T-helper 2 cell treated with Interferon-gamma antibody and Interleukin-4, amounts not matched to agents 5 μg/mL and 100 μg/mL, for 36 hours (primary cell): ENCODE measurements at regions not wholly inside any gene's neighbourhood (a gene's known extent, or its start where the extent isn't known, plus 50 kb on each side); places are given as distances from the start of the nearest gene placed in this dataset.

Experiments
- DNase-seq: peaks from one replicate; pipeline ENCODE4 v3.0.0; 2021; ENCODE audit warnings: low spot score
- H3K27ac Mint-ChIP-seq: one replicate; pipeline ENCODE4 v1.8.0; 2021; ENCODE audit warnings: mild to moderate bottlenecking, mixed read lengths
- H3K27me3 Mint-ChIP-seq: one replicate; pipeline ENCODE4 v1.8.0; 2021; ENCODE audit warnings: low read depth, mixed read lengths
- H3K36me3 Mint-ChIP-seq: one replicate; pipeline ENCODE4 v1.8.0; 2021; ENCODE audit warnings: low read depth, mixed read lengths
- H3K4me1 Mint-ChIP-seq: one replicate; pipeline ENCODE4 v1.8.0; 2021; ENCODE audit warnings: low read depth, mixed read lengths
- H3K4me3 Mint-ChIP-seq: one replicate; pipeline ENCODE4 v1.8.0; 2022; ENCODE audit warnings: mild to moderate bottlenecking, moderate library complexity, mixed read lengths
- H3K9me3 Mint-ChIP-seq: one replicate; pipeline ENCODE4 v1.8.0; 2021; ENCODE audit warnings: mixed read lengths

GRCh38 chr3:40858364-40859115 is 333.8 kb downstream of the ZNF621 start:
- H3K27me3 Mint-ChIP-seq, result no peaks in the 10 kb centered on the region
- H3K27ac Mint-ChIP-seq, result no peak overlapping the region
- H3K36me3 Mint-ChIP-seq, result no peaks in the 10 kb centered on the region
- H3K4me3 Mint-ChIP-seq, result no peak overlapping the region
- no peaks in the 10 kb centered on the region for H3K4me1 Mint-ChIP-seq
- no peak for DNase-seq
- no peaks in the 10 kb centered on the region for H3K9me3 Mint-ChIP-seq

DNA sequence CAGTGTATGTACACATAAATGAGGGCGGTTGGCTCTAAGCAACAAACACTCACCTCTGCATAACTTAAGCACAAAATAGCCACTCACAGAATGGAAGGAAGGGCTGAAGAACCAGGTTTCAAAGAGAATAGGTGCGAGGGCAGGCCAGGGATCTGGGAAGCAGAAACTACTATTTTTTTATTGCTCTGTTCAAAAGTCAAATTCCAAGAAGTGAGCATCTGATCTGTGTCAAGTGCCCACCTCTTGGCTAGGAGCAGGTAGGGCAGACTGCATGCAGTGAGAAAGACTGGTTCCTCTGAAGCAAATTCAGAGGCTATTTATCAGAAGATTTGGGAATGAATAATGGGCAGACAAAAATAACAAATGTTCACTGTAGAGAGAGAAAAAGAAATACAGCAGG is 336.4 kb upstream of the CTNNB1 start:
- no peak for DNase-seq
- no peaks in the 10 kb centered on the region for H3K36me3 Mint-ChIP-seq
- H3K27ac Mint-ChIP-seq, result no peak overlapping the region
- H3K4me1 Mint-ChIP-seq, result no peaks in the 10 kb centered on the region
- H3K27me3 Mint-ChIP-seq, result no peaks in the 10 kb centered on the region
- H3K4me3 Mint-ChIP-seq, result no peak overlapping the region
- H3K9me3 Mint-ChIP-seq, result no peaks in the 10 kb centered on the region

- no peaks in the 10 kb centered on the region for H3K27me3 Mint-ChIP-seq
These were observed 335.0 kb upstream of the CTNNB1 start for GRCh38 chr3:40864146-40864782.

DNA sequence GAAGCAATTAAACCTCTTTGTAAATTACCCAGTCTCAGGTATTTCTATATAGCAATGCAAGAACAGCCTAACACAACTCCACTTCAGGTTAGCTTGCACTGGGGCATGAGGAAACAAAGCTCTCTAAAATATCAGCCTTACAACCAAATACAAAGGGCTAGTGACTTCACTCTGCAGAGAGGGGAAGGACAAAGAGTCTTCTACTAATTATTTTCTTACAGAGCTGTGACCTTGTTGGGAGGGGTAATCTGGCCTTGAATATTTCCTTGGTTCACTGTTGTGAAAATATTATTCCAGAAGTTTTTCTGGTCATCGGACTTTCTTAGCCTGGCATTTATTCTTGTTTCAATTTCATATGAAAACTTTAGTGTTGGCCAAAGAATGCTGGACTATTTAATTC is 334.4 kb upstream of the CTNNB1 start:
- no peaks in the 10 kb centered on the region for H3K4me1 Mint-ChIP-seq
- no peak overlapping the region for H3K27ac Mint-ChIP-seq
- H3K9me3 Mint-ChIP-seq, result no peaks in the 10 kb centered on the region
- H3K27me3 Mint-ChIP-seq, result no peaks in the 10 kb centered on the region
- no peak overlapping the region for H3K4me3 Mint-ChIP-seq
- DNase-seq, result no peak
- H3K36me3 Mint-ChIP-seq, result no peaks in the 10 kb centered on the region

More at GRCh38 chr3:40864146-40864782, 335.0 kb upstream of the CTNNB1 start:
- DNase-seq, result no peak
- H3K4me1 Mint-ChIP-seq, result no peaks in the 10 kb centered on the region
- no peak overlapping the region for H3K27ac Mint-ChIP-seq
- no peaks in the 10 kb centered on the region for H3K36me3 Mint-ChIP-seq
- H3K4me3 Mint-ChIP-seq, result no peak overlapping the region
- no peaks in the 10 kb centered on the region for H3K9me3 Mint-ChIP-seq

GRCh38 chr3:40867797-40868196 is 331.5 kb upstream of the CTNNB1 start:
- H3K27me3 Mint-ChIP-seq, result no peaks in the 10 kb centered on the region
- no peak overlapping the region for H3K4me3 Mint-ChIP-seq
- no peaks in the 10 kb centered on the region for H3K4me1 Mint-ChIP-seq
- no peaks in the 10 kb centered on the region for H3K9me3 Mint-ChIP-seq
- no peaks in the 10 kb centered on the region for H3K36me3 Mint-ChIP-seq
- DNase-seq, result no peak
- no peak overlapping the region for H3K27ac Mint-ChIP-seq

- H3K4me3 Mint-ChIP-seq, result no peak overlapping the region
- H3K9me3 Mint-ChIP-seq, result no peaks in the 10 kb centered on the region
- DNase-seq, result no peak
- H3K27me3 Mint-ChIP-seq, result no peaks in the 10 kb centered on the region
- no peak overlapping the region for H3K27ac Mint-ChIP-seq
- H3K4me1 Mint-ChIP-seq, result no peaks in the 10 kb centered on the region
- no peaks in the 10 kb centered on the region for H3K36me3 Mint-ChIP-seq
These were observed 330.3 kb upstream of the CTNNB1 start for GRCh38 chr3:40869013-40869412.

GRCh38 chr3:40869939-40870338 is 329.4 kb upstream of the CTNNB1 start:
- Mint-ChIP-seq H3K36me3 (no peaks in the 10 kb centered on the region), H3K27ac (no peak overlapping the region), H3K27me3 (no peaks in the 10 kb centered on the region), H3K4me1 (no peaks in the 10 kb centered on the region), H3K9me3 (no peaks in the 10 kb centered on the region), H3K4me3 (no peak overlapping the region)
- no peak for DNase-seq

- Mint-ChIP-seq H3K9me3 (no peaks in the 10 kb centered on the region), H3K36me3 (no peaks in the 10 kb centered on the region), H3K27me3 (no peaks in the 10 kb centered on the region), H3K4me3 (no peak overlapping the region), H3K27ac (no peak overlapping the region), H3K4me1 (no peaks in the 10 kb centered on the region)
- DNase-seq, result no peak
These were observed 327.9 kb upstream of the CTNNB1 start for GRCh38 chr3:40871394-40871793.

- no peak for DNase-seq
- no peak overlapping the region for H3K4me3 Mint-ChIP-seq
- no peaks in the 10 kb centered on the region for H3K27me3 Mint-ChIP-seq
- H3K9me3 Mint-ChIP-seq, result no peaks in the 10 kb centered on the region
- no peaks in the 10 kb centered on the region for H3K4me1 Mint-ChIP-seq
- no peaks in the 10 kb centered on the region for H3K36me3 Mint-ChIP-seq
- no peak overlapping the region for H3K27ac Mint-ChIP-seq
These were observed 326.9 kb upstream of the CTNNB1 start for GRCh38 chr3:40872258-40872920.

GRCh38 chr3:40873476-40873875 is 325.8 kb upstream of the CTNNB1 start:
- no peak for DNase-seq
- Mint-ChIP-seq H3K36me3 (no peaks in the 10 kb centered on the region), H3K27me3 (no peaks in the 10 kb centered on the region), H3K9me3 (no peaks in the 10 kb centered on the region), H3K27ac (no peak overlapping the region), H3K4me3 (no peak overlapping the region), H3K4me1 (no peaks in the 10 kb centered on the region)

- no peaks in the 10 kb centered on the region for H3K9me3 Mint-ChIP-seq
- H3K4me1 Mint-ChIP-seq, result no peaks in the 10 kb centered on the region
- H3K4me3 Mint-ChIP-seq, result no peak overlapping the region
- no peak overlapping the region for H3K27ac Mint-ChIP-seq
- no peaks in the 10 kb centered on the region for H3K36me3 Mint-ChIP-seq
- H3K27me3 Mint-ChIP-seq, result no peaks in the 10 kb centered on the region
- no peak for DNase-seq
These were observed 325.2 kb upstream of the CTNNB1 start for GRCh38 chr3:40873934-40874699.

DNA sequence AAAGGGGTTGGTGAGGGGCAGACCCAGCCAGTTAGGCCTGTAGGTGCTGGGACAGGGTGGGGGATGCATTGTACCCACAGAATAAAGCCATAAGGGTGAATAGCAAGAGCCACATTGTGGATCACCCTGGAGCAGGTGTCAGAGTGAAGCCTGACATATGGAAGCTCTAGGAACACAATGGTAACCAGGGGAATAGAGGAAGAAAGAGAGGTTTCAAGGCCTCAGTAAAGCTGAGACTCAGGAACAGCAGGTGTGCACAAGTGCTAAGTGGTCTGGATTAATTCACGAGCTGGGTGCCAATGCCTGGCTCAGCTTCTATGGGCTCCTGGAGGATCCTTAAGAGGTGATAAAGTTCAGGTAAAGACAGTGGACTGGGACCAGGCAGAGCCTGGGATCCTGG is 323.7 kb upstream of the CTNNB1 start:
- no peaks in the 10 kb centered on the region for H3K9me3 Mint-ChIP-seq
- H3K4me1 Mint-ChIP-seq, result no peaks in the 10 kb centered on the region
- no peaks in the 10 kb centered on the region for H3K27me3 Mint-ChIP-seq
- no peak overlapping the region for H3K27ac Mint-ChIP-seq
- H3K36me3 Mint-ChIP-seq, result no peaks in the 10 kb centered on the region
- no peak for DNase-seq
- no peak overlapping the region for H3K4me3 Mint-ChIP-seq

DNA sequence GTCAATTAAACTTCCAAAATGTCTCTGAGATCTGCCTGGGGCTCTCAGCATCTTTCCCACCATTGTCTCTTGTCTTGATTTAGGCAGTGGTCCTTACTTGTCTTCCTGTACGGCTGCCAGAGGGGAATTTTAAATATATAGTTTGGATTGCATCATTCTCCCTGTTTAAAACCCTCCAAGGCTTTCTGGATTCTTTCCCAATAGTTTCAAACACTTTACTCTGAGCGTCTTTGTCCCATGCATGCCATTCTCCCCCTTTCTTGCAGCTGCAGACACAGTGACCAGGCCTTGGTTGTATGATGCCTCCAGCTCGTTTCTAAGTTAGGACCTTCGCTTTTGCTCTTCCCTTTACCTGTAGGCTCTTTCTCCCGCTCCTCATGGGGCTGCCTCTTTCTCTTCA is 323.3 kb upstream of the CTNNB1 start:
- no peaks in the 10 kb centered on the region for H3K4me1 Mint-ChIP-seq
- DNase-seq, result no peak
- H3K27ac Mint-ChIP-seq, result no peak overlapping the region
- no peak overlapping the region for H3K4me3 Mint-ChIP-seq
- no peaks in the 10 kb centered on the region for H3K36me3 Mint-ChIP-seq
- no peaks in the 10 kb centered on the region for H3K9me3 Mint-ChIP-seq
- no peaks in the 10 kb centered on the region for H3K27me3 Mint-ChIP-seq

GRCh38 chr3:40876496-40876895 is 322.8 kb upstream of the CTNNB1 start:
- no peaks in the 10 kb centered on the region for H3K9me3 Mint-ChIP-seq
- H3K4me1 Mint-ChIP-seq, result no peaks in the 10 kb centered on the region
- no peak overlapping the region for H3K27ac Mint-ChIP-seq
- H3K4me3 Mint-ChIP-seq, result no peak overlapping the region
- H3K27me3 Mint-ChIP-seq, result no peaks in the 10 kb centered on the region
- no peaks in the 10 kb centered on the region for H3K36me3 Mint-ChIP-seq
- DNase-seq, result no peak
